AG08395 (cell line): ENCODE measurements at regions not wholly inside any gene's neighbourhood (a gene's known extent, or its start where the extent isn't known, plus 50 kb on each side); places are given as distances from the start of the nearest gene placed in this dataset.
"Not testable (repeated sequence)": the region's sequence is repeated elsewhere in the genome, so short reads cannot be mapped to it uniquely, and the experiment has no call there.

Source experiments
- DNase-seq: peaks from one replicate; pipeline ENCODE4 v3.0.0; 2012; ENCODE audit warnings: mixed read lengths, low spot score

DNA sequence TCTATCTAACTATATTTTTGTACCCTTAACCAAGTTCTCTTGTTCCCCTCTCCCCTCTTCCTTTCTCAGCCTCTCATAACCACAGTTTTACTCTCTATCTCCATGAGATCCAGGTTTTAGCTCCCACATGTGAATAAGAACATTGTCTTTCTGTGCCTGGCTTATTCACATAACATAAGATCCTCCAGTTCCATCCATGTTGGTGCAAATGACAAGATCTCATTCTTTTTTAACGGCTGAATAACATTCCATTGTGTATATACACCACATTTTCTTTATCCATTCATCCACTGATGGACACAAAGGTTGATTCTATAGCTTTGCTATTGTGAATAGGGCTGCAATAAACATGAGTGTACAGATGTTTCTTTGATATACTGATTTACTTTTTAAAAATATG is 83.9 kb upstream of the TMEM178A start:
- no peak for DNase-seq

DNA sequence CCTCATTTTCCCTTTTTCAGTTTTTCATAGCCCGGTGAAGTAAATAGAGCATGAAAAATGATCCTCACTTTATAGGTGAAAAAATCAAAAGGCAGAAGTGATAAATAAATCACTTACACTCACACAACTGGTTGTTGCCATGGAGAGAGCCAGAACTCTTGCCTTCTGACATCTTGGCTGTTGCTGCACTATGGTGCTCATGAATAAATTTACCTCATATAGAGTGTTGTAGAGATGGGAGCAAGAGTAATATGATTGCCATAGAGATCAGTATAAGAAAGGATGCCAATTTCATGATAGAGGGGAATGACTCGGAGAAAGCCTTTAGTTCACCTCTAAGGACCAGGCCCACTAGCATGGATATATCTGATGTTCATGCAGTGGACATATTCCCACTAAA is 82.5 kb upstream of the TMEM178A start:
- DNase-seq, result no peak

DNA sequence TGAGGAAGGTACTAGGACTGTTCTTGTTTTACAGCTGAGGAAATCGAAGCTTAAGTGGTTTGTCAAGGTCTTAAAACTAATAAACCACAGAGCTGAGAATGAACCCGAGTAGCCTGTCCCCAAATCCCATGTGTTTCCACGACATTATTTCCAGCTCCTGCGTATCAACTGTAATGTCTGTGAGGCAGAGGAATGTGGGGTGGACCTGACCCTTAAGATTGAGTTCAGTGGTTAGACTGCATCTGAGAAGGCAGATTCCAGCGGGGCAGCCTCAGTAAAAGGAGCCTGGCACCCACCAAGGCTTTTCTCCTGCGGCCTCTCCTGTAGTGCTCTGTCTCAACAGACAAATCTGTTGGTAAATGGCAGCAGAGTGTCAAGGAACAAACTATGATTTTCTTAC is 81.9 kb upstream of the TMEM178A start:
- DNase-seq, result no peak

DNA sequence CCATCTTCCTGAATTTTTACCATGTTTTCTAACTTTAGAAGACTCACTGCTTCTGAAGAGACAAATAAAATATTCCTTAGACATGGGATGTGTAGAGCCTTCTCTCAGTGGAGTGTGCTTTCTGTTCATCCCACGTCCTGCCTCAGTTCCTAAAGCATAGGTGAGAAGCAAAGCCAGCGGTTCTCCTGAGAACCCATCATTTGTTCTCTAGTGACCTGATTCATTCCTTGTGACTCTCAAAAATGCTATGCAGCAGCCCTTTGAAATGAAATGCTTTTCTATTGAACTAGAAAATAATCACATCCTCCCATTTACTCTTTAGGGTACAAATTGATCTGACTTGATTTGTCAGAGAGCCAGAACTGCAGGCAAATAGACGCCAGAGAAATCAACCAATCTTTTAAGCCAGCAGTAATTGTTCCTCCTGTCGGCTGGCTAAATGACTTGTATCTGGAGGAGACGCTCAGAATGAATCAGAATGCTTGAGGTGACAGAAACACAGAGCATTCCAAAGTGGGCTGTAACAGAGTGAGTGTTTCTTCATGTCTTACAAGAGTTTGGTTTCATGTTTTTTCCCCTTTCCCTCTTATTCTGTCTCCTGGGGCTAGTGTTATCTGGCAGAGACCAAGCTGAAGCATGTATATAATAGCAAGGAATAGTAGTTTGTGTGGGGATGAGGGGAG is 81.3 kb upstream of the TMEM178A start:
- DNase-seq, result peak; percentile 57

- not testable (repeated sequence) for DNase-seq
Measured at GRCh38 chr2:39585531-39585930, 80.2 kb upstream of the TMEM178A start.

DNA sequence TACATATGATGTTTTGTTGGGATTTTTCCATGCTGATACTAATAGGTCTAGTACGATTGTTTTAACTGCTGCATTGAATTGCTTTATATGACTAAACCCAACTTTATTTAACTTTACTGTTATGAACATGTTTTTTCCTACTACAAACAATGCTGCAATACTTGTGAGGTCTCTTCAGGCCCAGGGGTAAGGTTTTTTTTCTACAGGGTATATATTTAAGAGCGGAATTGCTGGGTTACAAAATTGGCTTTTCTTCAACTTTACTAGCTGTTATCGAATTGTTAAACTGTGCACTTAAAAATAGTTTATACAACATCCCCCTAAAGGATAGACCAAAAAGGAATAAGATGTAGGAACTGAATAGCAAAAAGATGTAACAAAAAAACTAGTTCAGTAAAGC is 78.5 kb upstream of the TMEM178A start:
- DNase-seq, result no peak

- no peak for DNase-seq
Measured at GRCh38 chr2:39587641-39588040, 78.1 kb upstream of the TMEM178A start.

DNA sequence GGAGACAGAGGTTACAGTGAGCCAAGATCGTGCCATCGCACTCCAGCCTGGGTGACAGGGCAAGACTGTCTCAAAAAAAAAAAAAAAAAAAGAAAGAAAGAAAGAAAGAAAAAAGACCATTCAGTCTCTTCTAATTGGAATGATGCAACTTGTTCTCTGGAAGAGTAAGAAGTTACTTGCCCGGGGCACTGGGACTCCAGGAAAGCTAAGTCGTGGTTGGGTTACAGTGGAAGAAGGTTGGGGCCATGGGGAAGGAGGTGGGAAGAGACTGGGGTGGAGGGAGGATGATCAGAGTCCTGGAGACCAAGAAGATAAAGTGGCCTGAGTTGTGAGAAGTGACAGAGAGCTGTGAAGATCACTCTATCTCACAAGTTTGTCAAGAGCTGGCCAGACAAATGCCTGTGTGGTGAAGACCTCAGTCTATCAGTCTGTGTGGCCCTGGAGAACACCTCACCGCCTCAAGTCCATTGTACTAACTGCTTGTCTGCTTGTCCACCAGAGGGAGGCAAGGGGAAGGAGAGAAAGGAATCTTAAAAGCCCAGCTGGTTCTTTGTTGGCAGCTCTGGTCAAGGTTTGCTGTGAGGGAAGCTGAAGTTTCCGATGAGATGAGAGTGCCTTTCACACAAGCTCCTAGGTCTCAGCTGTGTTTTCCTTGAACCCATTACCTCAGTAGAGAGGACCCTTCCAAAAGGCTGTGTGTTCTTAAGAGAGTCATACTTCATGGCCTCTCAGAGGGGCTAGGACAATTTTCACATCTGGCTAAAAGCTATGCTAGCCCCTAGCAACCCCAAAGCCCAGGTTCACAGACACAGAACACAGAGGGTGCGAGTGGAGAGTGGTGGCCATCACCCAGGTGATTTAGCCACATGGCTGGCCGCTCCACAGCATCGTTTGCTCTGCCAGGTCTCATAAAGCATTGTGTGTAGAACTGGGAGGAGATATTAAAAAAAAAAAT is 72.0 kb upstream of the TMEM178A start:
- peak; percentile 78 for DNase-seq

DNA sequence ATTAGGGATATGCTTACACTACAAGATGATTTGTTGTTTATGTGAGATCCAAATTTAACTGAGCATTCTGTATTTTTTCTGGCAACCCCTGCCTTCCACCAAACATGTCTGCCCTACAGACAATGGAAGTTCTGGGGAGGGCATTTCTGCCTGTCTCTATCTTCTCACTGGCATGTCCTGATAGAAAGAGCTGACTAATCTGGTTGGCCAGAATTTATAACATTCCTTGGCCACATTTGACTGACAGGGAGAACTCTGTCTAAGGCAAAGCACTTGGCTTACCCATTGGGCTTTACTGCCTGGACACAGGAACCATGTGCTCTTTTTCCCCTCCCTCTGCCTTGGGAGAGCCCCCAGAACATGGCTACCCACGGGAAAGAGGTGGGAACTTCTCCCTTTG is 70.6 kb upstream of the TMEM178A start:
- no peak for DNase-seq

GRCh38 chr2:39597314-39597713 is 68.4 kb upstream of the TMEM178A start:
- DNase-seq, result no peak

DNA sequence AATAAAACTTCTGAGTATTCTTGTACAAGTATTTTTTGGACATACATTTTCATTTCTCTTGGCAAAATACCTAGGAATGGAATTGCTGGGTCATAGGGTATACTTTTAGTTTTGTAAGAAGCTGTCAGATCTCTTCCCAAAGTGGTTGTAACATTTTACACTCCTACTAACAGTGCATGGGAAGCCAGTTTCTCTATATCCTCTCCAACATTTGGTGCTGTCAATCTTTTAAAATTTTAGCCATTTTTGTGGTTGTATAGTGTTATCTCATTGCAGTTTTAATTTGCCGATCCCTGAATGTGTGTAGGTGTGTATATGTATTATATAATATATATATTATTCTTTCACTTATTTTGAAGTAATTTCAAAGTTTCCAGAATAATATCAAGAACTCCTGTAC is 63.1 kb upstream of the TMEM178A start:
- no peak for DNase-seq

GRCh38 chr2:39603436-39603835 is 62.3 kb upstream of the TMEM178A start:
- DNase-seq, result peak; percentile 17

- DNase-seq, result no peak
Measured at GRCh38 chr2:39604866-39605265, 60.9 kb upstream of the TMEM178A start.

GRCh38 chr2:39606585-39606984 is 59.1 kb upstream of the TMEM178A start:
- DNase-seq, result no peak

DNA sequence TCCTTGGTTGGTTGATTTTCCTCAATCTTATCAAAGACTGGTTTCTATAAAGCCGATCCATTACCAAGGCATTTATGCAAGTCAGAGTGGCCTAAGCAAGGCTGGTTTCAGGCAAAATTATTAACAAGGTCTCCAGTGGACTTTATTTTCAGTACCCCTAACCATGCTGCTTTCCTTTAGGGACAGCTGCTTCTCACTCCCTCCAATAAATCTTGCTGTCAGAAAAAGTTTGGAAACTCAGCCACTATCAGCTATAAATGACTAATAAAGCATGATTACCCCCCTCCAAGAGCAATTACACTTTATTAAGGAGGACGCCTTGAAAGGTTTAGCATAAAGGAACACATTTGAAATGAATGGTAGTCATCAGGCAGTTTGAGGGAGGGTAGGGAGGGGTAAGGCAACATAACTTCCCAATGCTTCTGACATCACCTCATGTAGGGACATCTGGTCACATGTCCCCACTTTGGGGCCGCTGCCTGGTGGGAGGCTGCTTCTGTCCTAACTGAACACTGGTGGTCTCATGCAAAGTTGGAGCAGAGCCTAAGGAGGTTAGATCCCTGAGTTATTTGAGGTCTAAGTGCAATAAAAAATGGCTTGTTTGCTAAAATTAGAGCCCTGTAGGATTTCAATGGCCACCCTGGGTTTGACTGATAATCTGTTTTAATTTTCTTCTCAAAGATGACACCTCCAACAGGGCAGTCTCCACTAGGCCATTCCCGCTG is 58.0 kb upstream of the TMEM178A start:
- no peak for DNase-seq

DNA sequence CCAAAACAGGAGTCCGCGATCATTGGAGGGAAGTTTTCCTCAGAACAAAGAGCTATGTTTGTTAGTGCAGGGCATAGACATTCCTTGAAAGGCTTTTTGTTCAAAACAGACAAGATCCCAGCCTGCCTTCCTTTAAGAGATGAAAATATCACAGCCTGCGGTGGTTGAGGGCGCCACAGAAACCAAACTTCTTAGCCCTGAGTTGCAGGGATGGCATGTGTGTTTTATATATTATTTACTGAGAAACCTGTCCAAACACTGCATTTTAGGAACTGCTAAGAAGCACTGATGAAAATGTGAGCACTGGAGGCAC is 57.5 kb upstream of the TMEM178A start:
- DNase-seq, result no peak

DNA sequence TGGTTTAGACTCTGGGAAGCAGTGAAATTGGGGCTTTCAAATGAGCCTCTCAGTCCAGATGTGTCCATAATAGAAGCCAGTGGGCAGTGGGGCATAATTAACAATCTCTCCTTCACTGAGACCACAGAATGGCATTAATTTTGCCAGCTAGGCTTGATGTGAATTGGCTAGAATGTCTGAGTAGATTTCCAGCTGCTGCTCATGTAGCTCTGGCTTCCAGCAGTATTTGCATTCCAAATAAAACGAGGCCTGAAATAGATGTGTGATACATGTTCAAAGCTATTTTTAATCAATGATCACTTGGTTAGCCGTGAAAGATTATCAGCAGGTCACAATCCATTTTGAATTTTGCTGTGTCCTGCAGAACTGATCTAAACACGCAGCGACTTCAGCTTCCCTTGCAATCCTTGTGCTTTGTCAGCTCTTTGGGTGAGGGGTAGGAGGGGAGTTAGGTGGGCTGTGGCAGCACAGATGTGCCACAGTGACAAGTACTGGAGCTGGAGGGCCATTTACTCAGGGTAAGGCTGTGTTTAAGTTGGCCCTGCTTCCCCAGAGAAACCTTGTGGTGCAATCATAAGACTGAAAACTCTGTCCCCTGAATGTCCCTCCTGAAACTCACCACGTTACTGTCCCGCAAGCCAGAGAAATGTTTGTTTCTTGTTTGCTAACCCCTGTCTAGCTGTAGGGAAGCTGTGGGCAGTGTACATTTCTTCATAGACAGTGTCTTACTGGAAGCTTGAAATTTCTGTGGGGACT is 56.9 kb upstream of the TMEM178A start:
- no peak for DNase-seq

- DNase-seq, result no peak
Measured at GRCh38 chr2:39609917-39610316, 55.8 kb upstream of the TMEM178A start.

DNA sequence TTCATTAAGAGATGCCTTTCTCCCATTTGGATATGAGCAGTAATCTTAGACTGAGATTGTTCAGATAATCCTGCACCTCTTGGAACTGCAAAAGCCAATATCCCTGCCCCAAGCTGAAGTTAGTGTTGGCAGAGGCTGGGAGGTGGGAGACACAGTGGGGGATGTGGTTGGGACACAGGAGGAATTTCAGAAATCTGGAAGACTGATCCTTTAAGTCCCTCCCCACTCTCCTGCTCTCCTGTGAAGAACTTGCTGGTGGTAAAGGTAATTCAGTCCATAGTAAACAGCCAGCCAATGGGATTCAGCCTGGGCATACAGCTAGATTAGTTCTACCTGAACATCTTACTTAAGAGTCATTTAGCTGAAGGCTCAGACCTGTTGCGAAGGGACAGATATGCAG is 50.0 kb upstream of the TMEM178A start:
- DNase-seq, result no peak
